Tibial artery (tissue), 4 donors: ENCODE measurements at regions not wholly inside any gene's neighbourhood (a gene's known extent, or its start where the extent isn't known, plus 50 kb on each side); places are given as distances from the start of the nearest gene placed in this dataset.

ENCODE experiments used
- DNase-seq, 2 donors: peaks; one replicate each; pipeline ENCODE4 v3.0.0-alpha.2; 2019
- H3K27ac ChIP-seq, 2 donors: fragments of 200-600 bp; sonication (generic) in 1 of 2; 1 replicate in 1 of 2; 2 replicates in 1 of 2; pipeline ENCODE4 v1.5.1; 2018 to 2019; ENCODE audit warnings: mild to moderate bottlenecking in 1 of 2
- H3K27me3 ChIP-seq, 2 donors: fragments of 200-600 bp; sonication (generic) in 1 of 2; one replicate each; pipeline versions ENCODE4 v1.5.1 to v1.6.0; 2016 to 2019
- H3K36me3 ChIP-seq, 3 donors: fragments of 200-600 bp; sonication (generic) in 2 of 3; one replicate each; pipeline ENCODE4 v1.5.1; 2016 to 2019; ENCODE audit warnings: mild to moderate bottlenecking in 2 of 3
- H3K4me1 ChIP-seq, 4 donors: fragments of 200-600 bp; sonication (generic) in 2 of 4; 1 replicate in 3 of 4; 2 replicates in 1 of 4; pipeline ENCODE4 v1.5.1; 2016 to 2019
- H3K4me3 ChIP-seq, 2 donors: fragments of 200-600 bp; sonication (generic) in 1 of 2; 1 replicate in 1 of 2; 2 replicates in 1 of 2; pipeline ENCODE4 v1.5.1; 2018 to 2019; ENCODE audit warnings: mild to moderate bottlenecking in 2 of 2
- H3K9me3 ChIP-seq, 3 donors: fragments of 200-600 bp; sonication (generic) in 1 of 3; one replicate each; pipeline ENCODE4 v1.5.1; 2016 to 2019
- intact Hi-C: fragments of 100-400 bp; cut with DNase I; formaldehyde crosslinking; loops from one replicate; pipeline ENCODE4 v1.15.0; 2023; ENCODE audit warnings: low total_unique reads
- TF ChIP-seq, protein P1 (sequence below), 2 experiments: fragments of 200-600 bp in 1 of 2; fragments of 450-650 bp in 1 of 2; IDR thresholded peaks; one replicate each; pipeline ENCODE4 v1.5.1; 2017 to 2019; ENCODE audit warnings: antibody characterized with exemption in 2 of 2, mild to moderate bottlenecking in 1 of 2, moderate library complexity in 1 of 2

DNA sequence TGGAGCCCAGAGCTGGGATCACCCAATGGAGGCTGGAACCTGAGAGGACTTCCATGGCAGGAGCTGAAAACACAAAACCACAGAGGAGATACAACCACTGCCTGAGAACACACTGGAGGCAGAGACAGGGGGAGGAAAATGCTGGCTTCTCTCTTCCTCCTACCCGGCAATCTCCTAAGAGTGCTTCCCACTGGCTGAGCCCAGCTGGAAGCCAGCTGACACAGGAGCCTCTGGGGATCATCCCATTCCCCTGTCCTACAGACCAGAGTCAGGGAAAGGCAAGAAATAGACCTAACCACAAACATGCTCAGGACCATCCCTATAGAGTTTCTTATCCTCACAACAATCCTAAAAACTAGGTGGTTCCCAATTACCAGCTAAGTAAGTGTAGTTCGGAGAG is 112.4 kb upstream of the CDH5 start:
- H3K36me3 ChIP-seq = no peaks in the 10 kb centered on the region
- peaks cover 0 to 16% (median 6%) of the 10 kb centered on the region in 4 donors for H3K4me1 ChIP-seq
- intact Hi-C loops = no loop called here
- H3K27me3 ChIP-seq = no peaks in the 10 kb centered on the region
- TF ChIP-seq, protein P1, sequence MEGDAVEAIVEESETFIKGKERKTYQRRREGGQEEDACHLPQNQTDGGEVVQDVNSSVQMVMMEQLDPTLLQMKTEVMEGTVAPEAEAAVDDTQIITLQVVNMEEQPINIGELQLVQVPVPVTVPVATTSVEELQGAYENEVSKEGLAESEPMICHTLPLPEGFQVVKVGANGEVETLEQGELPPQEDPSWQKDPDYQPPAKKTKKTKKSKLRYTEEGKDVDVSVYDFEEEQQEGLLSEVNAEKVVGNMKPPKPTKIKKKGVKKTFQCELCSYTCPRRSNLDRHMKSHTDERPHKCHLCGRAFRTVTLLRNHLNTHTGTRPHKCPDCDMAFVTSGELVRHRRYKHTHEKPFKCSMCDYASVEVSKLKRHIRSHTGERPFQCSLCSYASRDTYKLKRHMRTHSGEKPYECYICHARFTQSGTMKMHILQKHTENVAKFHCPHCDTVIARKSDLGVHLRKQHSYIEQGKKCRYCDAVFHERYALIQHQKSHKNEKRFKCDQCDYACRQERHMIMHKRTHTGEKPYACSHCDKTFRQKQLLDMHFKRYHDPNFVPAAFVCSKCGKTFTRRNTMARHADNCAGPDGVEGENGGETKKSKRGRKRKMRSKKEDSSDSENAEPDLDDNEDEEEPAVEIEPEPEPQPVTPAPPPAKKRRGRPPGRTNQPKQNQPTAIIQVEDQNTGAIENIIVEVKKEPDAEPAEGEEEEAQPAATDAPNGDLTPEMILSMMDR (IDR thresholded peaks at IDR 0.05) = no peak
- no peaks in the 10 kb centered on the region for H3K9me3 ChIP-seq
- no peak overlapping the region for H3K4me3 ChIP-seq
- no peak overlapping the region for H3K27ac ChIP-seq
- DNase-seq = no peak

DNA sequence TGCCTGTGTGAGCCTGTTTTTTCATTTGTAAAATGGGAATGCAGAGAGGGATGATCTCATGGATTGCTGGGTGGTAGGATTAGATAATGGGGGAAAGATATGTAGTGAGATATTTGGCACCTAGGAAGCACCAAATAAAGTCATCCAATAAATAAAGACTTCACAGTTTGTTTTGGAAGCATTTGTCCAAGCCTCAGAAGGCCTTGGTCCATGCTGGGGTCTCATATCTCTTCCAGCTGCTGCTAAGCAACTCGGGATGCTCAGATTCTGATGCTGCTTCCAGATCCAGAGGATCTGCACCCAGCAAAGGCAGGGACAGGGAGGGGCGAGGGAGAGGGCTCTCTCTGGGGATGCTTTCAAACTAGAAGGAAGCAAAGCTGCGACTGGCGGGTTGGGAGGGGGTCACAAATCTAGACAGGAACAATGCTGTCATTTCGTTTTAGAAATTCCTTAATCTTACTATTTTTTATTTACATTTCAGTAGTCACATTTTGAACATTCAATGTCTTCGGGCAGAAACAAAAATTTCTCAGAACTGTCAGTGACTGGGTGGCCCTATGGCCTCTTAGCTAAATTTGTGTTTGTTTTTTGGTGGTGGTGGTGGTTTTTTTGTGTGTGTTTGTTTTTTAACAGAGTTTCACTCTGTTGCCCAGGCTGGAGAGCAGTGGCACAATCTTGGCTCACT is 114.9 kb upstream of the CDH5 start:
- no peak for DNase-seq
- Histone ChIP-seq H3K4me1 (peaks cover 0 to 20% (median 6%) of the 10 kb centered on the region in 4 donors), H3K27ac (peak overlapping the region in 1 of 2 donors; percentile 9), H3K4me3 (no peak overlapping the region), H3K36me3 (no peaks in the 10 kb centered on the region), H3K27me3 (no peaks in the 10 kb centered on the region), H3K9me3 (no peaks in the 10 kb centered on the region)
- TF ChIP-seq, protein P1 (IDR thresholded peaks at IDR 0.05) = no peak
- intact Hi-C loops = no loop called here

DNA sequence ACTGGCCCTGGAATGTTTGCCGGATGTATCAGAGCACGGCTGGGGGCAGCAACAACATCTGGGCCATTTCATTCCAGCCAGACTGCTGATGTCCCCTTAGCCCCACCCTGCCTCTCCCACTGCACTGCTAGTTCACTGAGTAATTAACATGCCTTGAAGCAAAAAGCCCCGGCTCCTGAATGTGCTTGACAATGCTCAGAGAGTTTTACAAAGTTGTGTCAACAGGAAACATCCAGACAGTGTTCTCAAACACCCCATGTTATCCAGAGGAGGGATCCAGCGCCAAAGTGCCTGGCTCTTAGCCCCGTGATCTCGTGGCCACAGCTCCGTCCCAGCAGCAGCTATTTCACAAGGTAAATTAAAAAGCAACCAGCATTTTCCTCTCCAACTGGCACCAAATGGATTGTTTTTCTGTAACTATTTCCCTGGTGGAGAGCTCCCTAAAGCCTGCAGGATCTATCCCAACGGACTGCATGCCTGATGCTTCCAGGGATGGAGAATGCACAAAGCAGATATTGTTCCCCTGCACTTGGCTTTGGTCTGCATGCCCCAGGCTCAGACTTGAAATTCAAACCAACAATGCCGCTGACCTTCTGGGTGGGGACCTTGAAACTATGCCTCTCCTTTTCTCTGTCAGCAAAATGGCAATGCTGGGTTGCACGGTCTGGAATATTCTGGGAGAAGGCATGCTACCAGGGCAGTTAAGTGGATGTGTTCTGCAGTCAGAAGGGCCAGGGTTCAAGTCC is 115.6 kb upstream of the CDH5 start:
- intact Hi-C loops = no loop called here

DNA sequence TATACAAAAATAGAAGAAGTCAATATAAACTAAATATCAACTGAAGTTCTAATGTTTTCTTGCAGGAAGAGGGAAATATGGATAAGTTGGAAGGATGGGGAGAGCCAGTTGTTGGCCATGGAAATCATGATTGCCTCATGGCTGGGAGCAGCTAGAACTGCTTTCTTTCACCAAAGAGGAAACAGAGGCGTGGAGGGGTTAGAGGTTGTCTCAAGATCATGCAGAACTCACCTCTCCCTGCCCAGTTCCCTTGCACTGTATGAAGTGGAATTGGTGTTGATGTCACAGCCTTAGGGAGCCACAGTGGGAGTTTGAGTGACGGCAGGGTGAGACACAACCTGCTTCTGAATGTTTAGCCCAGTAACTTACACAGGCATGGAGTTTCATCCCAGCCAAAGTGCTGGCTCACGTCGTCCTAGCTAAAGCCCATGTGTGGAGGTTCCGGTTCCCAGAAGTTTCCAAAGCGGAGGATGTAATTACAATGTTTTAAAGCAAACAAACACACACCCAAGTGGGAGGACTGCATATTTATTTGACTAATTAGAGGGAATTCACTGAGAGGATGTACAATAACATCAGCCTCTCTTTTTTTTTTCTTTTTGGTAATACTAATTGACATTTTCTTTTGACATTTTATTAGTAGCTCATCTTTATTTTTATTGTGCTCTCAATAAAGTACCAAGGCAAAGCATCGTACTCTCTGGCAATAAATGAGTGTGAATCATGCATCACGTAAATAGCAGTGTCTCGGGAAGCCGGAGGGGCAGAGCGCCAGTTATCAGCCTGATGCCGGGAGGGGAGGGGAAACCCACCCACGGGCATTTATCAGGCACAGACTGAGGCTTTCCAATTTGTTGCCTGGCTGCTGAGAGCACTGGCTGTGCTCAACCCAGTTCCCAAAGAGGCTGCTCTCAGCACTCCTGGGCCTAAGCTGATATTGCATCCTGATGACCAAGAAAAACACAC is 118.7 kb upstream of the CDH5 start:
- peak overlapping the region; percentile 28 to 40 for H3K27ac ChIP-seq
- peak; percentile 85 to 86 for DNase-seq

More for the DNA sequence above, 115.6 kb upstream of the CDH5 start:
- H3K4me3 ChIP-seq = no peak overlapping the region
- no peaks in the 10 kb centered on the region for H3K36me3 ChIP-seq
- TF ChIP-seq, protein P1 (IDR thresholded peaks at IDR 0.05) = no peak
- peak overlapping the region; percentile 29 to 32 for H3K27ac ChIP-seq
- H3K27me3 ChIP-seq = no peaks in the 10 kb centered on the region
- no peaks in the 10 kb centered on the region for H3K9me3 ChIP-seq
- peaks cover 0 to 20% (median 6%) of the 10 kb centered on the region in 4 donors for H3K4me1 ChIP-seq
- peak; percentile 87 to 88 for DNase-seq

DNA sequence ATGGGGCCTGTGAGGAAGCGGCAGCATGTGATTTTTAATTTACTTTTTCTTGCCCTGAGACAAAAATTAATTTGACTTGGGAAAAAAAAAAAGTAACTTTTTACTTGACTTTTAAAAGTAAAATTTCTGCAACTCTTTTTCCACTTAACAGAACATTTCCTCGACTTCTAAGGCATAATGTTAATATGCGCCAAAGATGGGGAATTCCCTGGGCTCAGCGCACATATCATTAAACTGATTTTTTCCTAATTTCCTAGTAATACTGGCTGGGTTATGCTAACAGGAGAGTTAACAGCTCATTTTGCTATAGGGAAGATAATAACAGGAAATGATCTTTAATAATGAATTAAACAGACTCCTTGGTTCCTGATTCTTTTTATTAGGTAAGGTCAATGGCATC is 120.6 kb upstream of the CDH5 start:
- TF ChIP-seq, protein P1 (IDR thresholded peaks at IDR 0.05) = no peak
- DNase-seq = no peak
- Histone ChIP-seq H3K27me3 (no peaks in the 10 kb centered on the region), H3K4me1 (peaks cover 0 to 9% (median 2%) of the 10 kb centered on the region in 4 donors), H3K9me3 (no peaks in the 10 kb centered on the region), H3K4me3 (no peak overlapping the region), H3K27ac (no peak overlapping the region), H3K36me3 (no peaks in the 10 kb centered on the region)
- intact Hi-C loops = no loop called here

More for the DNA sequence above, 118.7 kb upstream of the CDH5 start:
- Histone ChIP-seq H3K36me3 (no peaks in the 10 kb centered on the region), H3K4me3 (no peak overlapping the region), H3K4me1 (peaks cover 0 to 20% (median 6%) of the 10 kb centered on the region in 4 donors), H3K9me3 (no peaks in the 10 kb centered on the region), H3K27me3 (no peaks in the 10 kb centered on the region)
- TF ChIP-seq, protein P1 (IDR thresholded peaks at IDR 0.05) = no peak
- intact Hi-C loops = no loop called here
